ENCODE measurements at regions not wholly inside any gene's neighbourhood (a gene's known extent, or its start where the extent isn't known, plus 50 kb on each side); places are given as distances from the start of the nearest gene placed in this dataset.

DNA sequence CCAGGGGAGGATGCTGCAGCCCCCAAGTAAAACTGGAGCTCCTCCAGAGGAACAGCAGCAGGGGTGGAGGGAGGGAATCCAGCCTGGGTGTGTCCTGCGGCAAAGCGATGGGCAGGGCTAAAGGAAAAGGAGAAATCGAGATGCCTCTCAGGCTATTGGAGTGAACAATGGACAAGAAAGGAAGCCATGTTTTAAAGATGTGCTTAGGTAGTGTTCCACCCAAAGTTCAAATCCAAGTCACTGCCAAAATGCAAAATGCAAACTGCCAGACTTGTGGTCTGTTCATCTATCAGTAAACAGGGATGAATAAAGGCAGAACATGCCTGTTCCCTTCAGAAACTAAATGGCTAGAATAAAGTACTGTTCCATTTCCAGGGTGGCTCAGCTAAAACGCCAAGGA lies 197.5 kb upstream of the NSMCE3 start:
- TF ChIP-seq, protein P1, sequence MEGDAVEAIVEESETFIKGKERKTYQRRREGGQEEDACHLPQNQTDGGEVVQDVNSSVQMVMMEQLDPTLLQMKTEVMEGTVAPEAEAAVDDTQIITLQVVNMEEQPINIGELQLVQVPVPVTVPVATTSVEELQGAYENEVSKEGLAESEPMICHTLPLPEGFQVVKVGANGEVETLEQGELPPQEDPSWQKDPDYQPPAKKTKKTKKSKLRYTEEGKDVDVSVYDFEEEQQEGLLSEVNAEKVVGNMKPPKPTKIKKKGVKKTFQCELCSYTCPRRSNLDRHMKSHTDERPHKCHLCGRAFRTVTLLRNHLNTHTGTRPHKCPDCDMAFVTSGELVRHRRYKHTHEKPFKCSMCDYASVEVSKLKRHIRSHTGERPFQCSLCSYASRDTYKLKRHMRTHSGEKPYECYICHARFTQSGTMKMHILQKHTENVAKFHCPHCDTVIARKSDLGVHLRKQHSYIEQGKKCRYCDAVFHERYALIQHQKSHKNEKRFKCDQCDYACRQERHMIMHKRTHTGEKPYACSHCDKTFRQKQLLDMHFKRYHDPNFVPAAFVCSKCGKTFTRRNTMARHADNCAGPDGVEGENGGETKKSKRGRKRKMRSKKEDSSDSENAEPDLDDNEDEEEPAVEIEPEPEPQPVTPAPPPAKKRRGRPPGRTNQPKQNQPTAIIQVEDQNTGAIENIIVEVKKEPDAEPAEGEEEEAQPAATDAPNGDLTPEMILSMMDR (IDR thresholded peaks at IDR 0.05; ENCODE audit: low read length, missing control alignments), result no peak
- H3K4me3 ChIP-seq (replicated peaks; ENCODE audit: low read depth, low read length), result no peak overlapping the region
- no peak for DNase-seq (ENCODE audit: low read depth)

DNA sequence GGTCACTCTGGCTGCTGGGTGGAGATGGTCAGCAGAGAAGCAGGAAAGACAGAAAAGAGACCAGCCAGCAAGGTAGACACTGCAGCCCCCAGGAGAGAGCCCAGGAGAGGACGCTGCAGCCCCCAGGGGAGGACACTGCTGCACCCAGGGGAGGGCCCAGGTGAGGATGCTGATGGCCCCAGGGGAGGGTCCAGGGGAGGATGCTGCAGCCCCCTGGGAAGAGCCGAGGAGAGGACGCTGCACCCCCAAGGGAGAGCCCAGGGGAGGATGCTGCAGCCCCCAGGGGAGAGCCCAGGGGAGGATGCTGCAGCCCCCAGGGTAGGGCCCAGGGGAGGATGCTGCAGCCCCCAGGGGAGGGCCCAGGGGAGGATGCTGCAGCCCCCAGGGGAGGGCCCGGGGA lies 196.7 kb upstream of the NSMCE3 start:
- no peak overlapping the region for H3K4me3 ChIP-seq (replicated peaks; ENCODE audit: low read depth, low read length)
- no peak for DNase-seq (ENCODE audit: low read depth)
- TF ChIP-seq, protein P1 (IDR thresholded peaks at IDR 0.05; ENCODE audit: low read length, missing control alignments), result no peak

DNA sequence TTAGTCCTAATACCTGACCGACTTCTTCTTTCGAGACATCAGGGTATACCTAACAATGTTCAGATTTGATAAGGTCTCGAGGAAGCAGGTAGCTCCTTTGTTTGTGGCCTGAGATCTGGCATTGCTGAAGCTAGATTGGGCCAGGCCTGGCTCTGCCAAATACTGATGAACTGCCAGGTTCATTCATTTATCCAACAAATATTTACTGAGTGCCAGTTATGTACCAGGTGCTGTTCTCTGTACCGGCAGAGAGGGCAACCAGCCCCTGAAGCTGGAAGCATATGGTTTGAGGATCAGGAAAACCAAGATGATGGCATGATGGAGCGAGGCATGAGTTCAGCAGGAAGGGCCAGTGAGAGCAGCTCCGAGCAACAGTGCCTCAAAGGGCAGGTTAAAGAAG lies 196.2 kb upstream of the NSMCE3 start:
- H3K4me3 ChIP-seq (replicated peaks; ENCODE audit: low read depth, low read length), result no peak overlapping the region
- no peak for DNase-seq (ENCODE audit: low read depth)
- TF ChIP-seq, protein P1 (IDR thresholded peaks at IDR 0.05; ENCODE audit: low read length, missing control alignments), result no peak

DNA sequence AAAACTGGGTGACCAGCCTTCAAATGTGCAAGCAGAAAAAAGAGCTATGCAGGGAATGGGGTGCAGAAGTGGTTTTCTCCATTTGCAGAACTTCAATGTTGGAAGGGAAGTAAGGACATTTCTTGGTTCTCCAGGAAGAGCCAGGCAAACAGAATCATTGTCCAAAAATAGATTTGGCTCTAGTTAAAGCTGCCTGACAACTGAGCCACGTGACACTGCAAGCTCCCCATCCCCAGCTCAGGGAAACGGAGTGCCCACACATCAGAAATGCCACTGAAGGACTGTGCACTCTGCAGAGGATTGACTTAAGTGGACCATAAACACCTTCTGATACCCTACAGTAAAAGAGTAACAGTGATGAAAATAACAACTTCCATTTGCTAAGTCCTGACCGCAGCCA lies 195.6 kb upstream of the NSMCE3 start:
- DNase-seq (ENCODE audit: low read depth), result no peak
- H3K4me3 ChIP-seq (replicated peaks; ENCODE audit: low read depth, low read length), result no peak overlapping the region
- TF ChIP-seq, protein P1 (IDR thresholded peaks at IDR 0.05; ENCODE audit: low read length, missing control alignments), result no peak

DNA sequence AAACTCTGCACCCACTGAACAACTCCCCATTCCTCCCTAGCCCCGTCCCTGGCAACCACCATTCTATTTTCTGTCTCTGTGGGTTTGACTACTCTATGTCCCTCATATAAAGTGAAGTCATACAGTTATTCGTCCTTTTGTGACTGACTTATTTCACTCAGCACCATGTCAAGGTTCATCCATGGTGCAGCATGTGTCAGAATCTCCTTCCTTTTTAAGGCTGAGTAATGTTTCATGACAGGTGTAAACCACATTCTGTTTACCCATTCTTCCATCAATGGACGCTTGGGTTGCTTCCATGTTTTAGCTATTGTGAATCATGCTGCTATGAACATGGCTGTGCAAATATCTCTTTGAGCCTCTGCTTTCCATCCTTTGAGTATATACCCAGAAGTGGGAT lies 192.3 kb upstream of the NSMCE3 start:
- TF ChIP-seq, protein P1 (IDR thresholded peaks at IDR 0.05; ENCODE audit: low read length, missing control alignments), result no peak
- no peak overlapping the region for H3K4me3 ChIP-seq (replicated peaks; ENCODE audit: low read depth, low read length)
- no peak for DNase-seq (ENCODE audit: low read depth)

DNA sequence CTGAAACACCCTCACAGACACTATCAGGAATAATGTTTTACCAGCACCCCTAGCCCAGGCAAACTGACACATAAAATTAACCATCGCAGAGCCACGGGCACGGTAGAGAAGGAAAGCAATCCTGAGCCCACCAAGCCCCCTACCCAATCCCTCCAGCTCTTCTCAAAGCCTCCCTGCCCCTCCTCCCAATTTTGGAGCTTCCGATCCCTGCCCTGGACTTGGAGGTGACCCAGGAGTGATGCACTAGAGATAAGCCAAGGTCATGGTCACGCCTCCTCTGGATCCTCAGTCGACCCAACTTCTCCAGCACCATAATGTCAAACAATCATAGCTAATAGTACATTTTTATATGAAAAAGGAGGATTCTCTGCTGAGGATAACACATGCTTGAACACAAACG lies 188.7 kb upstream of the NSMCE3 start:
- DNase-seq (ENCODE audit: low read depth), result no peak
- TF ChIP-seq, protein P1 (IDR thresholded peaks at IDR 0.05; ENCODE audit: low read length, missing control alignments), result no peak
- no peak overlapping the region for H3K4me3 ChIP-seq (replicated peaks; ENCODE audit: low read depth, low read length)

DNA sequence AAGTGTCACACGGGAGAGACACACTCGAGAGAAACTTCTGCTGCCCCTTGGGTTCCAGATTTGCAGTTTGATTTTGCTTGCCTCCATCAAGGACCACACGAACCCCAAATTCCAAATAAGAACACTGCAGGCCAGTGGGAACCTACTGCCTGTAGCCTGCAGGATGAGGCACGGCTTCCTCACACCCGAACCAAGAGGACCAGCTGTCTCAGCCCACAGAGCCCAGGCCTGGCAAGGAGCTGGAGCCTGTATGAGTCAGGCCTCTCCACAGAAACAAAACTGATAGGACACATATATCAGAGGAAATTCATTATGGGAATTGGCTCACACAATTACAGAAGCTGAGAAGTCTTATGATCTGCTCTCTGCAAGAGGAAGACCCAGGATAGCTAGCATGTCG lies 188.1 kb upstream of the NSMCE3 start:
- TF ChIP-seq, protein P1 (IDR thresholded peaks at IDR 0.05; ENCODE audit: low read length, missing control alignments), result no peak
- peak; percentile 1 for DNase-seq (ENCODE audit: low read depth)
- H3K4me3 ChIP-seq (replicated peaks; ENCODE audit: low read depth, low read length), result no peak overlapping the region

Measured in fibroblast of pulmonary artery (primary cell).